SU-DHL-6 (cell line): ENCODE measurements at regions not wholly inside any gene's neighbourhood (a gene's known extent, or its start where the extent isn't known, plus 50 kb on each side); places are given as distances from the start of the nearest gene placed in this dataset.

Source experiments
- CTCF ChIP-seq: fragments of 200-600 bp; sonication (generic); IDR thresholded peaks from one replicate; pipeline ENCODE4 v1.5.1; 2017; ENCODE audit warnings: antibody characterized with exemption, mild to moderate bottlenecking, low read length, moderate library complexity; ENCODE audit not compliant: insufficient read depth, poor library complexity, severe bottlenecking
- EZH2phosphoT487 ChIP-seq: fragments of 200-600 bp; sonication (generic), shearing (Covaris generic); conservative IDR thresholded peaks from 2 replicates; pipeline ENCODE4 v1.6.1; 2018; ENCODE audit warnings: mild to moderate bottlenecking, antibody characterized with exemption, low read length, moderate library complexity, mixed read lengths

- TF ChIP-seq CTCF (no peak), EZH2phosphoT487 (no peak)
Measured at GRCh38 chr3:90034038-90034437, 926.6 kb downstream of the EPHA3 start.
